ENCODE measurements at regions not wholly inside any gene's neighbourhood (a gene's known extent, or its start where the extent isn't known, plus 50 kb on each side); places are given as distances from the start of the nearest gene placed in this dataset.
"Not testable (repeated sequence)": the region's sequence is repeated elsewhere in the genome, so short reads cannot be mapped to it uniquely, and the experiment has no call there.

DNA sequence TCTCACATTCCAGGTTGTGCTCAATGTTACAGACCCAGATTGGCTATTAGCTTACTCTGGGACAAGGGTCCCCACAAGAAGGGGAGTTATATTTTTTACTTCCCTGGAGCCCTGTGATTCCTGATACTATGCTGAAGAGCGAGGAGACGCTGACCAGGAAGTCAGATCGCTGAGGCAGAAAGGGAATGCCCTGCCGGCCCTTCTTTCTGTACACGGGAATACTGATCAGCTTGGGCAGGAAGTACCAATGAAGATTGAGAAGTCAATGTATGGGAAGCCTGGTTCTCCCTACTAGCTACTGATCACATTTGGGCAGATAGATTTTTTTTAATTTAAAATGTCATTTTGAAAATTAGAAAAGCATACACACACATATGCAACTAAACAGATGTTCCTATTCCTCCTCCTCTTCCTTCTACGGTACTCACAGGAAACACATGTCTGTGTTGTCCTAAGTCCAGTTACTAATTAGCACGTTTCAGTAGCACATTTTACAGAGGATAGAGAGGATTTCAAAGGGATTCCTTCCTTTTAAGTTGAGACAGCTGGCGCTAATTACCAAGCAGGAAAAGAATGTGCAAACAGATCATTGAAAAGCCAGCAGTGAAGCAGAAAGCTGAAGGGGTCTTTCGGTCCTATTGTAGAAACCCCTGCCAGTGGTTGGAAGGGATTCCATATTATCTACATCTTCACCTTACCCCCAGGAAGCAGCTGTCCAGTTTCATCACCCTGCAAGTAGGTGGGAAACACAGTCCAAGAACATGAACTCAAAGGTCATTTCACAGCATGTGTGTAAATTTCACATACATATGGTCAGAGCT lies 292.4 kb downstream of the DUSP6 start:
- peak in 1 of 4 experiments; percentile 13 for DNase-seq

DNA sequence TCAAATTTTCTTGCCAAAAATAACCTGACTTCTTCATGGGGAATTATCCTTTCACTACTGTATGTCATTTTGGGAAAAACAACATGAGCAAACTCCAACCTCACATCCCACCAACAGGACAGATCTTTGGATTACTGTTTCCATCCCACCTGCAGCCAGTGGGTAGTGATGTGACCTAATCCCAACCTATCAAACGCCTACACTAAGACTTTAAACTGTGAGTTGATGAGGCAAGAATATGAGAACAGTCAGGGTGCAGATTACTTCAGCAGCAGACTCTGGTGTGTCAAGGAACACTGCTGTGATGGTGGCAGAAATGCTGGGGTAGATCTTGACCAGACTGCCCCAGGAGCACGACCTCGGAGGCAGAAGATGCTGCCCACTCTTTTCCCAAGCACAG lies 293.2 kb downstream of the DUSP6 start:
- DNase-seq: peak in 3 of 4 experiments; percentile 22 to 37 (median 33)

DNA sequence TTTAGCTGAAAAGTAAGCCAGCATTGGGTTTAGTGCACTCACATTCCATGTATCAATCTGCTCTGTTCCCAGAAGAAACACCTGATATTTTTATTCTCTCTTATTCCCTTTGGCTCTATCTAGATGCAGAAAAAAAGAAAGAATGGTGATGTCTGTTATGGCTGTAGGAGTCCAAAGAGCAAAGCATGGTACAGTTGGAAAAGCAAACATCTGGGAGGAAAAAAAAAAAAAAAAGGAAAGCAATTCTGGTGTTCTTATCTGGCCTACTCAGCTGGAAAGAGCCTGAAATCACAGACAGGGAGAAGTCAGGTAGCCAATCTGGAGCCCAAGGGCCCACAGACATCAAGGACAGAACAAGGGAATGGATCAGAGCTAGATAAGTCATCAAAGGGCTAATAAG lies 293.9 kb downstream of the DUSP6 start:
- DNase-seq: no peak

DNA sequence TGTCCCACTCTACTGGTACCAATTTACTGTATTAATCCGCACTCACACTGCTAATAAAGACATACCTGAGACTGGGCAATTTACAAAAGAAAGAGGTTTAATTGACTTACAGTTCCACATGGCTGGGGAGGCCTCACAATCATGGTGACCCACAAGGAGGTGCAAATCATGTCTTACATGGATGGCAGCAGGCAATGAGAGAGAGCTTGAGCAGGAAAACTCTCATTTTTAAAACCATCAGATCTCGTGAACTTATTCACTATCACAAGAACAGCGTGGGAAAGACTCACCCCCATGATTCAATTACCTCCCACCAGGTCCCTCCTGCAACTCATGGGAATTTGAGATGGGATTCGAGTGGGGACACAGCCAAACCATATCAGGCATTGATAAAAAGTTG lies 298.5 kb downstream of the DUSP6 start:
- not testable (repeated sequence) for DNase-seq

DNA sequence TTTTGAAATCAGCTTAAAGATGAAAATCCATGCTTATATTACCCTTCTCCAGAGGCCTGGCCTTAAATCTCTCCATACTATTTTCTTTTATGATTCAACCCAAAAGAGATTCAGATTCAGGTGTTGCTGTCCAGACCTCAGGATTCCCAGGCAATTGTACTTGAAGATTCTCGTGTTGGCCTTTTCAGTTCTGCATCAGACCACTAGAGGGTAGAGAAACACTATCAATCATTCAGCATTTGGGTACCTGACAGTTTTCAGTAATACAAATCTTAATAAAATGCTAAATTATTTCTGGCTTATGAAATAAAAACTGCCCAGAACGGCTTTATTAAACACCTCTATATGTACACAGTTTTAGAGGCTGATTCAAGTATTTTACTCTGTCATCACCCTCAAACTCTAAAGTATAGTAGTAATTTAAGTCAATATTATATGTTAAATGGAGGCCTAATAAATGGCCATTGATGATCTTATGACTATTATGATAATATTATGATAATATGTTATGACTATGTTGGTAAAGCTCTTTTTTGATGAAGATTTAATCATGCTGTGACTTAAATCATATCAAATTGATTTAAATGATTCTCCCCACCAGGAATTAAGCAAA lies 301.1 kb downstream of the DUSP6 start:
- peak; percentile 66 to 82 (median 75) for DNase-seq

DNA sequence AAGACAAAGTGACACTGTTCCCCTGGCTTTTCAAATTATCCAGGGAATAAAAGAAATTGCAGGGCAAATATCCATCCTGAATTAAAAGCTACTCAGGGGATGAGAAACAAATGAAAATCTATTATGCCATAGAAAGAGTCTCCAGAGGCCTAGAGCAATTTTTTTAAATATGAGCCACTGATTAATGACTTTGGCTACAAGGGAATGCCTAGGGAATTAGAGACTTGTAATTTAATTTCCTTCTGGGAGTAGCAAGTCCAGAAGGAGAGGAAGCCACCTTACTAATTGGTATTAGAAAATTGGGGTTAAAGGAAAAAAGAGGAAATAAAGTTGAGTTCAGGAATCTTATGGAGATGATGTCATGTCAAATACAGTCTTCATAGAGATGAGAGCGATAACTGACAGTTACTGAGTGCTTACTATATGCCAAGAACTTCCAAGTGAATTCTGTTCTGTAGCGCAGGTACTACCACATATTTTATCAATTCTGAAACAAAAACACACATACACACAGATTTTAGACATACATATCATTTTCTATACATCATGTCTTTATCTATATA lies 304.4 kb downstream of the DUSP6 start:
- DNase-seq: peak in 1 of 4 experiments; percentile 22

DNA sequence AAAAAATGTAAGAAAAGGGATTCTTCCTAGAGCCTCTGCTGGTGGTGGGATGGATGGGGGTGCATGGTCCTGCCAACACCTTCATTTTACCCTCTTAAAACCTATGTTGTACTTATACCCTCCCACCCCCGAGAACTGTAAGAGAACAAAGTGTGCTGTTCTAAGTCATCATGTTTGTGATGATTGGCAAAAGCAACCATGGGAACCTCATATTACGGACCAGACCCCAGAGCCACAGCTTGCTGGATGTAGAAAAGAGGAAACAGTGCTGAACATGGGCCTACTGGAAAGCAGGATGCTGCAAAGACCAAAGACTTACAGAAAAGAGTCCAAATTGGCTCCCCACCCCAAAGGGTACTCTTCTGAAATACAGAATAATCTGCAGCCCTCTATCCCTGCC lies 311.2 kb downstream of the DUSP6 start:
- peak in 1 of 4 experiments; percentile 10 for DNase-seq

DNA sequence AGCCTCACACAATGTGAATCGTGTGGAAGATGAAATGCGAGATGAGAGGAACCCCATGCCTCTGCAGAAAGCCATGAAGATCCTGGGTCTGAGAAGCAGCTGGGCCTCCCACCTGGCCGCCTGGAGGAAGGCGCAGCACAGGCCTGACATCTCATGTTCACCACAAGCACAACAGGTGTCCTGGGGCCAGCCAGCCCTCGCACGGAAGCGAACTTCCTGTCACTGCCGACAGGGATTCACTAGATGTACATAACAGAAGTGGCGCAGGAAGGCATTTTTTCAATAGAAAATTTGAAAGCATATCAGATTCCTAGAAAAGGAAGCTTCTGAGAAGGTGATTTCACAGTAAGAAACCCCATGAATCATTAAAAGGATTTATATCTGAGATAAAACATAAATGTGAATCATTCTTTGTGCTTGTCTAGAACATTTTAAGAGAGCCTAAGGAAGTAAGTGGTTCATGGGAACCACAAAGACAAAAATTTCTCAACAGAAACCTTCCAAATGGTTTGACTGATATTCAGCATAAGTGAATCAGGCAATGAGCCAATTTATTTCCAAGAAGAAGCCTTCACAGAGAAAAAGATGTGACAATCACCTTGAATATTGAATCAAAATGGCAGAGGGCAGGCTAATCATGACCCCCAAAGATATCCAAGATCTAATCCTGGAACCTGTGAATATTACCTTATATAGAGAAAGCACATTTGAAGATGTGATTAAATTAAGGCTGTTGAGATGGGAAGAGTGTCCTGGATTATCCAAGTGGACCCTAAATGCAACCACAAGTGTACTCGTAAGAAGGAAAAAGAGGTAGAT lies 311.9 kb downstream of the DUSP6 start:
- DNase-seq: peak; percentile 32 to 66 (median 60)

DNA sequence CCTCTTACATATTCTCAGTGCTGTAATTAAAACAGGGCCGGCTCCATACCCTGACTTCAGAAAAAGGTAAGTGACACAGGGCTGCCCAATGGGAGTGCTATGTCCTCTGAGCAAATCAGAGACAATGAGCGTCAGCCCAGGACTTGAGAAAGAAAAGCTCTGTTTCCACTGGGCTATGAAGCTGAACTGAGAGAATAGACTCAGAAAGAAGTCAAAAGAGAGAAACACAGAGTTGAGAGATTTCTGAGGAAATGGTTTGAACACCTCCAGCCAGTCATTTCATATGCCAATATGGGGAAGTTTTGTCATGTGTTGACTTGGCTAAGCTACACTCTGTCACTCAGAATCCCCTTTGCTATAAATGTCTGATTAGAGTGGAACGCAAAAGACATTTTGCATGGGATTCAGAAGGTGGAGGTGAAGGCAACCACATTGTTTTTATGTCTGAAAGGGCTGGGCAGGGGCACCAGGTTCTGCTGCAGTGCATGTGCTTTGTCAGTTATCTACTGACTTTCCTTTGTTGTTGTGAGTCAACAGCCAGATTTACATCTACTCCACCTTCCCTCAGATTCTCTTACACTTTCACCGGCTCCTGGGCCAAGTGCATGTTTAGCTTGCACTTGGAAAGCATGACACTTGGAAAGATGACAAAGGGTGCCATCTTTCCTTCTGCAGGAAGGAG lies 313.3 kb downstream of the DUSP6 start:
- DNase-seq: peak; percentile 30 to 59 (median 42)

DNA sequence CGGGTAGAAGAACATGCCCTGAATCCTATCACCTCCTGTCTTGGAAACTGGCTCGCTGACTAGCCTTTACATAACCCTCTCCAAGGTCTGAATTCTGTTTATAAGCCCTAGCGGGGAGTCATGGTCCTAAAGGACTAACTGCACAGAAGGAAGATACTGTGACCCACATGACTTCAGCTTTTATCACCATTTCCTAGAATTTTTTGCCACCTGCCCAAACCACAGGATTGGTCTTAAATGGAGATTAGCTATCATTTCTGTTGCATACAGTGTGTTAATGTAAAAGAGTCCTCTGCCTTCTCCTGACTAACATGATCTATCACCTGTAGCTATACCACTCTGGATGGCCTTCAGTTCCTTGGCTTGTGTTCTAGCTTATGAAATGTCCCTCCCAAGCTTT lies 319.2 kb downstream of the DUSP6 start:
- no peak for DNase-seq

DNA sequence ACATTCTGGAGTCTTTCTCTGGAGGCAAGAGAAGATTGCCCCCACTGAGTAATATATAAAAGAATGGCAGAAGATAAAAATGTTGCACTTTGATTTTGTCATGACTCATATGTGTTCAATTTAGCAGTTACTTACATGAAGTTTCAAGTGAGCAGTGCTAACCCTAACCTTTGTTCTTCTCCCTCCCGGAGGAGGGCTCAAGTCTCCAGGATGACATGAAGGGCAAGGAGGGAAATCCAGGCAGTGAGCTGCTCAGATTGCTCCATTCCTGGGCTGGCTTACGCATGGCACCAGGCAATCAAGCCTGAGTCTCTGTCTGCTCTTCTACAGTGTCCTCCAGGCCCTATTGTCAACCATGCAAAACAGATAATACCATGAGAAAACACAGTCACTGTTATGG lies 322.3 kb downstream of the DUSP6 start:
- no peak for DNase-seq

DNA sequence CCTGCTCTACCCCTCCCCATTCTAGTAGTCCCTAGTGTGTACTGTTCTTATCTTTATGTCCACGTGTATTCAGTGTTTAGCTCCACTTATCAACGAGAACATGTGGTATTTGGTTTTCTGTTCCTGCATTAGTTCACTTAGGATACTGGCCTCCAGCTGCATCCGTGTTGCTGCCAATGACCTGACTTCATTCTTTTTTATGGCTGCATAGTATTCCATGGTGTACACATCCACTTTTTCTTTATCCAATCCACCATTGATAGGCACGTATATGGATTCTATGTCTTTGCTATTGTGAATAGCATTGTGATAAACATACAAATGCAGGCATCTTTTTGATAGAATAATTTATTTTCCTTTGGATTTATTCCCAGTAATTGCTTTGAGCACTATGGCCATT lies 327.7 kb downstream of the DUSP6 start:
- DNase-seq: no peak

DNA sequence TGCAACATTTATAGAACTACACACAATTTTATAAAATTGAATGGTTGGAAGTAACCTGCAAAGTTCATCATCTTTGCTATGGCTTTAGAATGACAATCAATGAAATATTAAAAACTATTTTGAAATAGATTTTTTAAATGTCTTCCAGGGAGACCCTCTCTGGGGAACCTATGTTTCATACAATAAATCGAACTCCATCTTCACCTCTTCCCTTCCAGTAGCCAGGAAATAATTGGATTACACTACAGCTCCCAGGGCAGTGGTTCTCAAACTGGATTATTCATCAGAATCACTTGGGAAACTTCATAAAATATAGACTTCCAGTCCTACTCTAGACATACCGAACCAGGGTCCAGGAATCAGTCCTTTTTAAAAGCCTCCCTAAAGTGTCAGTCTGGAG lies 328.4 kb downstream of the DUSP6 start:
- DNase-seq: no peak

DNA sequence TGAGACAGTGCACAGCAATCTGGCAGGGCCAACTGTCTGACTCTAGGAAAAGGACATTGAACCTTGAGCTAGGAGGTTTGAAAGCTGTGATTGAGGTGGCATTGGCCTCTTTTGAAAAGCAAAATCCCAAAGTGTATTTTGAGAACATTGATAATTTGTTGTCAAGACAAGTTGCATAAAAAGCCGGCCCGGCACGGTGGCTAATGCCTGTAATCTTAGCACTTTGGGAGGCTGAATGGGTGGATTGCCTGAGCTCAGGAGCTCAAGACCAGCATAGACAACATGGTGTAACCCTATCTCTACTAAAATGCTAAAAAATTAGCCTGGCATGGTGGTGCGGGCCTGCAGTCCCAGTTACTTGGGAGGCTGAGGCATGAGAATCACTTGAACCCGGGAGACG lies 331.6 kb downstream of the DUSP6 start:
- no peak for DNase-seq

DNA sequence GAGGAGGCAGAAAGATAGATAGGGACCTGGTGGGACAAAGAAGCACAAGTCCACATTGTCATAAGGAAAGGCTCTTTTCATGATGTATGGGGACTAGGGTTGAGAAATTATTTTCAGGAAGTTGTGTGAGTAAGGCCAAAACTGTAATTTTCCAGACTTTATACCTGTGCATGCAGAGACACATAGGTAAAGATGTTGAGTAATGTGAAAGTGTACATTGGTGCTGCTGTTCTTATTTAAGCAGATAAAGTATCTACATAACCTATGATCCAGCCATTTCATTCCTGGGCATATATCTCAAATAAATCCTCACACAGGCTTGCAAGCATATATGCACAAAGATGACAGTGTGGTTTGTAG lies 332.2 kb downstream of the DUSP6 start:
- DNase-seq: no peak

DNA sequence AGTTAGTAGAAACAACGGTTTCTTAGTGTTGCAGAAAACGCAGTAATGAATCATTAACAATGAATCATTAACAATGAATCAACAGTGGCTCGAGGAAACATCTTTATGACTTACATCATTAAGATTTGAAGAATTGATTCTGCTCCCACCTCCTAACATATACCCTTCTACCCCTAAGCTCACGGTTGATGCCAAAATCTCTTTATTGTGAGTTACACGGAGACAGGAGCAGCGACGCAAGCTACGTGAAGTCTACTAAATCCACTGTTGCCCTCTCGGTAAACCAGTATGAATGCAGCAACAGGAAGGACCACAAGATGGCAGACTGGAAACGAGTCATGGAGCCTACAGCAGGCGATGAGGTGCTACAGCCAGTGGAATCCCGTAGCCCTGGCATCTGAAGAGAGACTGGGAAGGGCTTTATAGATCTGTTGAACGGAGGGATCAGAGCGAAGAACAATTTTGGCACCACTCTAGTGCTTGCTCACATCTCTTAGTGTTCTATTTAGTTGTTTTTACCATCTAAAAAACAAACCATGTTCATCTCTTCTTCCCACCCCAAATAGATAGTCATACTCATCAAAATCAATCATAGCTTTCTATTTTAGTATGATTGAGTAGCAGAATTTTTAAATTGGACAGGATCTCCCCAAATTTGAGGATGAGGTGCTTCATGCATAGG lies 332.7 kb downstream of the DUSP6 start:
- DNase-seq: peak; percentile 84 to 90 (median 85)

DNA sequence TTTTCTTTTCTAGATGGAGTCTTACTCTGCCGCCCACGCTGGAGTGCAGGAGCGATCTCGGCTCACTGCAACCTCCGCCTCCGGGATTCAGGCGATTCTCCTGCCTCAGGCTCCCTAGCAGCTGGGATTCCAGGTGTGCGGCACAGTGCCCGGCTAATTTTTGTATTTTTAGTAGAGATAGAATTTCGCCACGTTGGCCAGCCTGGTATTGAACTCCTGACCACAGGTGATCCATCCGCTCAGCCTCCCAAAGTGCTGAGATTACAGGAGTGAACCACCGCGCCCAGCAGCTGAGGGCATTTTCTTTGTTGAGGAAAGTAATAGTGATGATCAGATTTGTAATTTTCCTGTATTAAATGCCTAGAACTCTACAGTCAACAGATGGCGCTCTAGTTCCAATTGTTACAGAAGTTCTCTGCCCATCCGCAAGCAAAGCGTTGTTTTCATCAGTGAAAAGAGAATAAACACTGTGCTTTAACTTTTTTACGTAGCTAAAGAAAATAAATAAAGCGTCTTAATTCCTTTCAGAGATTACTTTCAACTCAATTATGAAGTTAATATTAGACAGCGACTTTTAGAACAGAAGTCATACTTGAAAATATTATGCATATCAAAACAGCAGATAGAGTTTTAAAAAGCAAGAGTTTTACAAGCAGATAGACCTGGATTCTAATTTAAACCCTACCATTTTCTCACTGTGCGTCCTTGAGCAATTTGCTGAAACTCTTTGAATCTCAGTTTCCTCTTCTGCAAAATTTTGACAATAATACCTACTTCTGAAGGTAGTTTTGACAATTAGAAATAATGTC lies 335.1 kb downstream of the DUSP6 start:
- DNase-seq: peak; percentile 68 to 90 (median 82)

DNA sequence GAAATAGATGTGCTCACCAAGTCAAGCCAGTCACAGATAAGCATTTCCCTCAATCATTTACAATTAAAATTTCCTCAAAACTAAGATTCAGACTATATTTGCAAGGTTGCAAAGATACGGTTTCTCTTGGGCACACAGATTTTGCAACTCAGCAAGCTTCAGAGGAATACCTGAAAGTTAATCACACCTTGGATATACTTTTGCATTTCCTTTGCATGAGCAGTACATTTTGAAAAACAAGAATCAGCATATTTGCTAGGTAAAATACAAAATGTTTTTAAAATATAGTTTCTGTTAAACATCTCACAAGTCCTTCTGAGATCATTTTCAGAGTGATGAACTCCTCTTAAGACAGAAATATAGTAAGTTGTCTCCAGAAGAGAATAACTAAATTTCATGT lies 336.9 kb downstream of the DUSP6 start:
- no peak for DNase-seq

DNA sequence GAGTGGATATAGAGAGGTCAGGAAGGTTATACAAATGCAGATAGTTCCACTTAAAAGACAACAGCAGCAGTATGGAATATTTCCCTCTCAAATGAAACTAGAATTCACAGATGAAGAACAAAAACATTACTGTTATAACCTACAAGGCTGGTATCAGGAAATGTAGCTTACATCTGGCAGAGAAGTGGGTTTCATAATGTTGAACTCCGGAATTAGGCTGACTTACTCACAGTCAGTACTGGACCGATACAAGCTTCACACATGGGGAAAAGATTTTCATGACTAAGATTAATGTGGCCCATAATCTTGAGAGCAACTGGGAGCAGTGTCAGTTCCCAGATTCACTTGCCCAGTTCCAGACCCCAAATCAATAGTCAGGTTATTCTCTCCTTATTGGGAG lies 353.9 kb downstream of the DUSP6 start:
- DNase-seq: peak in 2 of 4 experiments; percentile 7 to 12

DNA sequence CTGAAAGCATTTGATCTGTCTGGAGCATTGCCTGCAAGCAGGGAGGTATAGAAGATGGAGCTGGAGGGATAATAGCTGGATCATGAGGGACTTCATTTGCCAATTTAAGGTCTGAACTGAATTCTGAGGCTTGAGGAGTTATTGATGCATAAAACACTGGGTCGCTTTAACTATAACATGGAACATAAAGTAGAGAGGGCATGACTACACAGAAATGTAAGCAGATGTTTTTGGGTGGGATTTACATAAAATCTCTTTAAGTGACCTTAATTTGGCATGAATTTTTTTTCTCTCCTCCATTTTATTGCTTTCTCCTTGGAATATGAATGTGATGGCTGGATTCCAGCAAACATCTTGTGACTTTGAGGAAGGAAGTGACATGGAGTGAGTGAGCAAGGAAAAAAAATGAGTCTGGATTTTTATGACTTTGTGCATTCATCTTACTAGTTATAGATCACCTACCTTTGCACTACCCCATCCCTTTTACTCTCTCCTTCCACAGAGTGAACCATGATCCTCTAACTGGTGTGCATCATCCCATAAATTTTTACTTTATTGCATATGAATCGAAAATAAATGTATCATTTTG lies 356.0 kb downstream of the DUSP6 start:
- peak in 2 of 4 experiments; percentile 39 to 41 for DNase-seq

Measured in suppressor macrophage (primary cell).